ENCODE measurements at regions not wholly inside any gene's neighbourhood (a gene's known extent, or its start where the extent isn't known, plus 50 kb on each side); places are given as distances from the start of the nearest gene placed in this dataset.

GRCh38 chr6:234706-235372, 57.4 kb upstream of the DUSP22 start (continued):
- TF ChIP-seq, protein P1, sequence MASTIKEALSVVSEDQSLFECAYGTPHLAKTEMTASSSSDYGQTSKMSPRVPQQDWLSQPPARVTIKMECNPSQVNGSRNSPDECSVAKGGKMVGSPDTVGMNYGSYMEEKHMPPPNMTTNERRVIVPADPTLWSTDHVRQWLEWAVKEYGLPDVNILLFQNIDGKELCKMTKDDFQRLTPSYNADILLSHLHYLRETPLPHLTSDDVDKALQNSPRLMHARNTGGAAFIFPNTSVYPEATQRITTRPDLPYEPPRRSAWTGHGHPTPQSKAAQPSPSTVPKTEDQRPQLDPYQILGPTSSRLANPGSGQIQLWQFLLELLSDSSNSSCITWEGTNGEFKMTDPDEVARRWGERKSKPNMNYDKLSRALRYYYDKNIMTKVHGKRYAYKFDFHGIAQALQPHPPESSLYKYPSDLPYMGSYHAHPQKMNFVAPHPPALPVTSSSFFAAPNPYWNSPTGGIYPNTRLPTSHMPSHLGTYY (CRISPR knock-in tag; IDR thresholded peaks at IDR 0.05): no peak
- TF ChIP-seq MYBL2 (CRISPR knock-in tag; IDR thresholded peaks at IDR 0.05) (no peak), HMGA2 (CRISPR knock-in tag; IDR thresholded peaks at IDR 0.05) (no peak), ZNF281 (CRISPR knock-in tag; IDR thresholded peaks at IDR 0.05) (no peak)

GRCh38 chr6:235763-236360, 56.4 kb upstream of the DUSP22 start:
- peaks cover 9% of the 10 kb centered on the region; the same call in 1 of the 2 replicates for H3K9me3 Mint-ChIP-seq
- DNase-seq (ENCODE audit: low spot score) (no peak), ATAC-seq (peak; percentile 76)
- no peak for TF ChIP-seq AR (CRISPR knock-in tag; IDR thresholded peaks at IDR 0.05)
- TF ChIP-seq FOXK1 (CRISPR knock-in tag; IDR thresholded peaks at IDR 0.05): no peak
- TF ChIP-seq ZNF416 (CRISPR knock-in tag; IDR thresholded peaks at IDR 0.05): no peak
- TF ChIP-seq, protein P2, sequence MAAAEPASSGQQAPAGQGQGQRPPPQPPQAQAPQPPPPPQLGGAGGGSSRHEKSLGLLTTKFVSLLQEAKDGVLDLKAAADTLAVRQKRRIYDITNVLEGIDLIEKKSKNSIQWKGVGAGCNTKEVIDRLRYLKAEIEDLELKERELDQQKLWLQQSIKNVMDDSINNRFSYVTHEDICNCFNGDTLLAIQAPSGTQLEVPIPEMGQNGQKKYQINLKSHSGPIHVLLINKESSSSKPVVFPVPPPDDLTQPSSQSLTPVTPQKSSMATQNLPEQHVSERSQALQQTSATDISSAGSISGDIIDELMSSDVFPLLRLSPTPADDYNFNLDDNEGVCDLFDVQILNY (CRISPR knock-in tag; IDR thresholded peaks at IDR 0.05): no peak
- no peak for TF ChIP-seq TEAD4 (CRISPR knock-in tag; IDR thresholded peaks at IDR 0.05)
- no peak for TF ChIP-seq EMX1 (CRISPR knock-in tag; IDR thresholded peaks at IDR 0.05)
- peaks cover 25% of the 10 kb centered on the region for H3K4me1 Mint-ChIP-seq
- H3K36me3 Mint-ChIP-seq: no peaks in the 10 kb centered on the region; the same call in 1 of the 2 replicates
- no peak overlapping the region for H3K27ac Mint-ChIP-seq
- ChIA-PET CTCF (interaction anchor here (1.2 to 2.0 kb wide), 3 partner anchors 19 to 172 kb away, joined by 3 to 6 read pairs (median 3); no protein-coding TSS in a partner anchor), POLR2A (interaction anchor here (0.7 kb wide), 1 partner anchor 31 kb away, joined by 3 read pairs; no protein-coding TSS in a partner anchor)
- peak overlapping the region; percentile 42 for H3K4me3 Mint-ChIP-seq
- no peaks in the 10 kb centered on the region for H3K27me3 Mint-ChIP-seq (ENCODE audit: low read depth)

DNA sequence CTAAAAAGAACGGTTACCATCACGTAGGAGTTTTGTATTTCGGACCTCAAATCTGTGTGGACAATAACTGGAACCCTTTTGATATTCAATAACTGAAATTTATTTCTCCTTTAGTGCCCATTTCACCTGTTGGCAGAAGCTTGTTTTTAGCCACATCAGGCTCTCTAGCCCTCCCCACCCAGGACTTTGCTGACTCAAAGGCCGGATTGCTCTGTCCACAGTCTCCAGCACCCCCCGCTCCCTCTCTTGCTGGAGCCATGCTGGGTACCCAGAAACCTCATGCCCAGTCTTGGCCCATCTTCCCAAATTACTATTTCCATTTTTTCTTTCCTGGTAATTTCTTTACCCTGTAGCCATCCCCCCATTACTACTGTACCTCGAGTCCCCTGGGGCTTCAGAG, 55.8 kb upstream of the DUSP22 start:
- peaks cover 29% of the 10 kb centered on the region for H3K4me1 Mint-ChIP-seq
- TF ChIP-seq TEAD4 (CRISPR knock-in tag; IDR thresholded peaks at IDR 0.05) (no peak), ATF1 (CRISPR knock-in tag; IDR thresholded peaks at IDR 0.05) (no peak)
- no peaks in the 10 kb centered on the region; the same call in 1 of the 2 replicates for H3K36me3 Mint-ChIP-seq
- peaks cover 9% of the 10 kb centered on the region; the same call in 1 of the 2 replicates for H3K9me3 Mint-ChIP-seq
- no peak overlapping the region for H3K4me3 Mint-ChIP-seq
- DNase-seq (ENCODE audit: low spot score) (no peak), ATAC-seq (no peak)
- no peaks in the 10 kb centered on the region for H3K27me3 Mint-ChIP-seq (ENCODE audit: low read depth)
- ChIA-PET CTCF (interaction anchor here (1.2 to 2.0 kb wide), 3 partner anchors 20 to 172 kb away, joined by 3 to 6 read pairs (median 3); no protein-coding TSS in a partner anchor), POLR2A (no interaction called here)
- H3K27ac Mint-ChIP-seq: no peak overlapping the region
